Stimulated activated naive B cell treated with anti-CD40 and anti-IgM and Interleukin-4, amounts not matched to agents 10 μg/mL and 1 μg/mL and 100 μg/mL, for 72 hours (primary cell): ENCODE measurements at regions not wholly inside any gene's neighbourhood (a gene's known extent, or its start where the extent isn't known, plus 50 kb on each side); places are given as distances from the start of the nearest gene placed in this dataset.
A peak's percentile ranks its signal among the peaks of the same experiment; 100 is the strongest.

Experiments used
- ATAC-seq, 2 donors: fragments of 150-1000 bp; cut with Tn5 transposase; replicated peaks; 2 replicates each; pipeline ENCODE4 v1.10.0; 2021; ENCODE audit warnings: moderate library complexity in 1 of 2
- DNase-seq: peaks from one replicate; pipeline ENCODE4 v3.0.0; 2021
- H3K27ac Mint-ChIP-seq: one replicate; pipeline ENCODE4 v1.8.0; 2022; ENCODE audit warnings: mild to moderate bottlenecking, mixed read lengths
- H3K27me3 Mint-ChIP-seq, 2 donors: one replicate each; pipeline ENCODE4 v1.8.0; 2022; ENCODE audit warnings: mixed read lengths in 2 of 2
- H3K36me3 Mint-ChIP-seq, 2 donors: one replicate each; pipeline ENCODE4 v1.8.0; 2022; ENCODE audit warnings: mixed read lengths in 2 of 2, mild to moderate bottlenecking in 1 of 2
- H3K4me1 Mint-ChIP-seq, 2 donors: one replicate each; pipeline ENCODE4 v1.8.0; 2022; ENCODE audit warnings: mixed read lengths in 2 of 2, mild to moderate bottlenecking in 1 of 2
- H3K4me3 Mint-ChIP-seq, 2 donors: one replicate each; pipeline ENCODE4 v1.8.0; 2022; ENCODE audit warnings: mild to moderate bottlenecking in 2 of 2, mixed read lengths in 2 of 2, moderate library complexity in 1 of 2
- H3K9me3 Mint-ChIP-seq, 2 donors: one replicate each; pipeline ENCODE4 v1.8.0; 2022; ENCODE audit warnings: mixed read lengths in 2 of 2, mild to moderate bottlenecking in 1 of 2

DNA sequence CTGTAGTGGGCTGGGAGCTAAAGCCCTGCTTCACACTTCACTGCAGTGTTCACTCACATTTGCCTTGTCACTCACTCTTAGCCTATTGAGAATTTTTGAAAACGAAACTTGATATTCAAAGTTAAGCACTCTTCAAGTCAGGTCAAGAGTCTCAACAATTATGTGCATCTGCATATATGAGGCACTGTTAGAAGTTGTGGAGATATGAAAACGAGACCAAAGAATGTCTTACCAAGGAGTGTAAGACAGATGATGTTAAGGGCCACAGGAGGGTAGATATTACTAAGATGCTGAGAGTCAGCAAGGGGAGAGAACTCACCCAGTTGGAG, 64.7 kb upstream of the GJA8 start:
- Mint-ChIP-seq H3K27me3 (peaks cover 29 to 30% of the 10 kb centered on the region in 2 donors), H3K9me3 (no peaks in the 10 kb centered on the region), H3K36me3 (no peaks in the 10 kb centered on the region), H3K27ac (no peak overlapping the region), H3K4me1 (no peaks in the 10 kb centered on the region), H3K4me3 (no peak overlapping the region)
- DNase-seq (no peak), ATAC-seq (no peak)

DNA sequence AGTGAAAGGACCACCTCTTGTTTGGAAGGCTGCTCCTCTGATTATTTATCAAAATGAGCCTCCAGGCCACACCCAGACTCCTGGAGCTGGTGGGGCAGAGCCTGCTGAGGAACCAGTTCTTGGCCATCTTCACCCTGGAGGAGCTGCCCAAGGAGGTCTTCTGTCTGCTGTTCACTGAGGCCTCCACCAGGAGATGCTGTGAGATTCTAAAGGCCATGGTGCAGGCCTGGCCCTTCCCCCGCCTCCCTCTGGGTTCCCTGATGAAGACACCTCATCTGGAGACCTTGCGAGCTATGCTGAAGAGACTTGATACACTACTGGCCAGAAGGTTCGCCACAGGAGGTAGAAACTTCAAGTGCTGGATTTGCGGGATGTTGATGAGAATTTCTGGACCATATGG, 61.7 kb upstream of the GJA8 start:
- H3K4me1 Mint-ChIP-seq, result no peaks in the 10 kb centered on the region
- ATAC-seq (peak in 1 of 2 donors; percentile 33), DNase-seq (no peak)
- H3K27ac Mint-ChIP-seq, result no peak overlapping the region
- H3K9me3 Mint-ChIP-seq, result no peaks in the 10 kb centered on the region
- peaks cover 16 to 18% of the 10 kb centered on the region in 2 donors for H3K27me3 Mint-ChIP-seq
- H3K36me3 Mint-ChIP-seq, result no peaks in the 10 kb centered on the region
- no peak overlapping the region for H3K4me3 Mint-ChIP-seq

DNA sequence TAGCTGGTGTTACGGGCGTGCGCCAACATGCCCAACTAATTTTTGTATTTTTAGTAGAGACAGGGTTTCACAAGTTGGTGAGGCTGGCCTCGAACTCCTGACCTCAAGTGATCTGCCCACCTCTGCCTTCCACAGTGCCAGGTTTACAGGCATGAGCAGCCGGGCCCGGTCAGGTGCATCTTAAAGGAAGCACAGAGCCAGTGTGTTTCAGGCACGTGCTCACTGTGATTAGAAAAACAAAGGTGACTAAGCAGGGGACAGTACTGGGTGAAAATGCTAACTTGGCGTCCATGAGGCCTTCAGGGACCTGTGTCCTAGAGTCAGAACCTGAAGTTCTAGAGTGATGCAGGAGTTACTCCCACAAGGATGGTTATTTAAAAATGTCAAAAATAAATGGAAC, 60.0 kb upstream of the GJA8 start:
- DNase-seq (no peak), ATAC-seq (no peak)
- no peaks in the 10 kb centered on the region for H3K36me3 Mint-ChIP-seq
- no peak overlapping the region for H3K27ac Mint-ChIP-seq
- no peak overlapping the region for H3K4me3 Mint-ChIP-seq
- H3K9me3 Mint-ChIP-seq, result no peaks in the 10 kb centered on the region
- H3K27me3 Mint-ChIP-seq, result peaks cover 6 to 8% of the 10 kb centered on the region in 2 donors
- no peaks in the 10 kb centered on the region for H3K4me1 Mint-ChIP-seq

DNA sequence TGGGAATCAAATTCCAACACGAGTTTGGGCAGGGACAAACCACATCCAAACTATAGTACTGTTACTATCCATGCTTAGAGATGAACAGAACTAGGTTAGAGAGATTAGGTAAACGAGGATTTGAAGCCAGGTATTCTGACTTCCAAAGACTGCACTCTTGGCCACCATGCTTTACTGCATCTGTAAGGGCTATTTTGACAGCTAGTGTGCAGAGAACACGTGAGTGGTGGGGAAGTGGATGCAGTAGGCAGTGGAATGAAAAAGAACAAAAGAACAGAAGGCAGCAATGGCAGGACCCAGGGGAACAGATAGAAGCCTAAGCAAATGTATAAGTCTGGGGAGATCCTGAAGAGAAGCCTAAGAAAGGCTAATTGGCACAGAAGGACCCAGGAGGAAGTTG, 59.1 kb upstream of the GJA8 start:
- peaks cover 0 to 5% of the 10 kb centered on the region in 2 donors for H3K27me3 Mint-ChIP-seq
- no peak for DNase-seq
- H3K27ac Mint-ChIP-seq, result no peak overlapping the region
- H3K4me1 Mint-ChIP-seq, result no peaks in the 10 kb centered on the region
- no peaks in the 10 kb centered on the region for H3K36me3 Mint-ChIP-seq
- H3K9me3 Mint-ChIP-seq, result no peaks in the 10 kb centered on the region
- no peak overlapping the region for H3K4me3 Mint-ChIP-seq
- ATAC-seq, result no peak

DNA sequence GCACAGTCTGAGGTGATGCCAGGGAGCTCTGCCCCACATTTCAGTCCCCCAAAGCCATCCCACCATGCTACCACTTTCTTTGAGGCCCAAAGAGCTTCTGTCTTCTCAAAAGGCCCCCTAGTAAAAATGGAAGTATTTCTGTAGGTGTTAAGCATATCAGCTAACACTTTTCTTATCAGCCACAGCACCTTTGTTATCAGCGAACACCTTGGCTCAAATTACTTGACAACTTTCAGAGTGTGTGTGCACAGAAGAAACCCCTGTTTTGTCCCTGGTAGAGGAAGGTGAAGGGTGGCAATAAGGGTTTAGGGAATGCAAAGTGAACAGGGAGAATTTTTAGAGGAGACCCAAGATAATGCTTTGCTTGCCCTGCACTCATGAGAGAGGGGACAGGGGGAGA, 54.8 kb upstream of the GJA8 start:
- Mint-ChIP-seq H3K4me1 (no peaks in the 10 kb centered on the region), H3K4me3 (no peak overlapping the region), H3K9me3 (no peaks in the 10 kb centered on the region), H3K27me3 (no peaks in the 10 kb centered on the region), H3K27ac (no peak overlapping the region), H3K36me3 (no peaks in the 10 kb centered on the region)
- no peak for DNase-seq
- ATAC-seq, result no peak

DNA sequence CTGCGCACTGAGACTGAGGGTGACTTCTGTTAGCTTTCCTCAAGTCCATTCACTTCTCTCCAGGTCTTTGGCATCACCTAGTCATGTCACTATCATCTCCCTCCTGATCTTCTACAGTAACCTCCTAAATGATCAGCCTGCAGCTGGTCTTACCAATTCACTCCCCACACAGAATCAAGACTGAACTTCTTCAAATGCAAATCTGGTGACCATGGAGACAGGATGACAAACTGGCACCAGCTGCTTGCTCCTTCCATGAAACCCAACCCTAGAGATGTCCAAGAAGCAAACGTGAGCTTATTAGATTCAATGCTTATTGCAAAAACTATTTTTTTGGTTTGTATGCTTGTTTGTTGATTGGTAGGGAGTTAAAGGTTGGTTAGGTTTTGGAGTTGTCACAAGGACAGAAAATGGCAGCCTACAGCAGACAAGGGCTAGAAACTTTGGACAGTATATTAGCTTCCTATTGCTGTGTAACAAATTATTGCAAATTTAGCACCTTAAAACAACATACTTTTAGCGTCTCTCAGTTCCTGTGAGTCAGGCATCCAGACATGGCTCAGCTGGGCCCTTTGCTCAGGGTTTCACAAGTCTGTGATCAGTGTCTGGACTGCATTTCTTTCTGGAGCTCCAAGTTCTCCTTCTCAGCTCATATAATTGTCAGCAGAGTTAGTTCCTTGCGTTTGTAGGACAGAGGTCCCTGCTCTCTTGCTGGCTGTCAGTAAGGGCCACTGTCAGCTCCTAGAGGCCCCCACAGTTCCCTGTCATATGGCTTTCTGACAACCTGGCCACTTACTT, 53.3 kb upstream of the GJA8 start:
- H3K36me3 Mint-ChIP-seq, result no peaks in the 10 kb centered on the region
- DNase-seq (no peak), ATAC-seq (no peak)
- H3K27me3 Mint-ChIP-seq, result no peaks in the 10 kb centered on the region
- no peaks in the 10 kb centered on the region for H3K9me3 Mint-ChIP-seq
- no peak overlapping the region for H3K4me3 Mint-ChIP-seq
- no peaks in the 10 kb centered on the region for H3K4me1 Mint-ChIP-seq
- no peak overlapping the region for H3K27ac Mint-ChIP-seq

DNA sequence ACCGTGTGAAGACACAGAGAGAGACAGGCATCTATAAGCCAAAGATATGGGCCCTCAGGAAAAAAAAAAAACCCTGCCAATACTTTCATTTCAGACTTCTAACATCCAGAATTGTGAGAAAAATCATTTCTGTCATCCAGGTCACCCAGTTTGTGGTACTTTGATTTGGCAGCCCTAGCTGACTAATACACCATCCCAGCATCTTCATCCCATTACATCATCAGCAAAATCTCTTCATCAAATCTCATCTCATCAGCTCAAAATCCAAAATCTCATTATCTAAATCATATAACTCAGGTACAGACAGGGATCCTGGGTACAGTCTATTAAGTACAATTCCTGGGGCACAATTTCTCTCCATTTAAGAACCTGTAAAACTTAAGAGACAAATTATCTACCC, 51.9 kb upstream of the GJA8 start:
- no peaks in the 10 kb centered on the region for H3K9me3 Mint-ChIP-seq

DNA sequence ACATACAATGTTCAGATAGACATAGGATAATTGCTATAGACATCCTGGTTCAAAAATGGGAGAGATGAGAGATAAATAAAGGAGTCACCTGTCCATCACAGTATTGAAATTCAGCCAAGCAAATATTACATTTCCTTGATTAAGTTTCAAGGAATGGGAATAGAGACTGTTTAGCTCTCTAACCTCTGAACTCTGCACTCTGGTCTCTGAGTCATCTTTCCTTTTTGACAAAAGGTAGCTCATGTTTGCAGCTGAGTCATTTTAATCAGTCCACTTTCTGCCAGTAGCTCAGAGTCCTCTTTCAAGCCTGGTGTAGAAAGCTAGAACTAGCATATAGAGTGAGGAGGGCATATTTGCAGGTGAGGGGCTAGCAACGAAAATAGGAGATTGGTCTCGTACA, 51.4 kb upstream of the GJA8 start:
- Mint-ChIP-seq H3K4me3 (no peak overlapping the region), H3K9me3 (no peaks in the 10 kb centered on the region), H3K4me1 (no peaks in the 10 kb centered on the region), H3K36me3 (no peaks in the 10 kb centered on the region), H3K27me3 (peaks cover 4 to 8% of the 10 kb centered on the region in 2 donors), H3K27ac (no peak overlapping the region)
- ATAC-seq (no peak), DNase-seq (no peak)

More for the DNA sequence above, 51.9 kb upstream of the GJA8 start:
- H3K4me3 Mint-ChIP-seq, result no peak overlapping the region
- no peak overlapping the region for H3K27ac Mint-ChIP-seq
- H3K36me3 Mint-ChIP-seq, result no peaks in the 10 kb centered on the region
- ATAC-seq (no peak), DNase-seq (no peak)
- peaks cover 0 to 4% of the 10 kb centered on the region in 2 donors for H3K27me3 Mint-ChIP-seq
- H3K4me1 Mint-ChIP-seq, result no peaks in the 10 kb centered on the region

DNA sequence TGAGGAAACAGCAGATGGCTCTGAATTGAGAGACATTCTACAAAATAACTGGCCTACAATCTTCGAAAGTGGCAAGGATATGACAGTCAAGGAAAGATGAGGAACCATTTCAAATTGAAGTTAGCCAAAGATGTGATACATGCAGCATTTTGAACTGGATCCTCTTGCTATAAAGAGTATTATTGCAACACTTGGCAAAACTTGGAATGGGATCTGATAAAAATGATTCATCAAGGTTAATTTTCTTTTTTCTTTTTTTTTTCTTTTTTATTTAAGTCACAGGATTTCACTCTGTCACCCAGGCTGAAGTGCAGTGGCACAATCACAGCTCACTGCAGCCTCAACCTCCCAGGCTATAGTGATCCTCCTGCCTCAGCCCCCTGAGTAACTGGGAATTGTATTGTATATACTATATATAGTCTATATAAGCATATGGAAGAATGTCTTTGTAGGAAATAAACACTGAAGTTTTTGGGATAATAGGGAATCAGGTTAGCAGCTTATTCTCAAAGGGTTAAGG, 49.8 kb upstream of the GJA8 start:
- no peaks in the 10 kb centered on the region for H3K9me3 Mint-ChIP-seq
- no peaks in the 10 kb centered on the region for H3K36me3 Mint-ChIP-seq
- H3K4me1 Mint-ChIP-seq, result no peaks in the 10 kb centered on the region
- ATAC-seq, result no peak
- H3K4me3 Mint-ChIP-seq, result no peak overlapping the region
- DNase-seq, result no peak
- H3K27ac Mint-ChIP-seq, result no peak overlapping the region
- peaks cover 17 to 24% of the 10 kb centered on the region in 2 donors for H3K27me3 Mint-ChIP-seq
